Type B pancreatic cell (in vitro differentiated cells): ENCODE measurements at regions not wholly inside any gene's neighbourhood (a gene's known extent, or its start where the extent isn't known, plus 50 kb on each side); places are given as distances from the start of the nearest gene placed in this dataset.

Experiments used
- DNase-seq: peaks from one replicate; pipeline ENCODE4 v3.0.0; 2021; ENCODE audit warnings: mixed read lengths; ENCODE audit not compliant: unreplicated experiment; ENCODE audit errors: extremely low spot score
- H3K27ac Mint-ChIP-seq: 2 replicates; pipeline ENCODE4 v1.8.0; 2021; ENCODE audit warnings: mild to moderate bottlenecking, mixed read lengths
- H3K27me3 Mint-ChIP-seq: 2 replicates; pipeline ENCODE4 v1.8.0; 2021; ENCODE audit warnings: mixed read lengths
- H3K36me3 Mint-ChIP-seq: 2 replicates; pipeline ENCODE4 v1.8.0; 2021; ENCODE audit warnings: mixed read lengths
- H3K4me1 Mint-ChIP-seq: one replicate; pipeline ENCODE4 v1.8.0; 2021; ENCODE audit warnings: mixed read lengths; ENCODE audit not compliant: unreplicated experiment
- H3K4me3 Mint-ChIP-seq: 2 replicates; pipeline ENCODE4 v1.8.0; 2021; ENCODE audit warnings: mild to moderate bottlenecking, mixed read lengths
- H3K9me3 Mint-ChIP-seq: 2 replicates; pipeline ENCODE4 v1.8.0; 2021; ENCODE audit warnings: mixed read lengths
- TF ChIP-seq, protein P1 (sequence below): fragments of 200-600 bp; sonication (generic); conservative IDR thresholded peaks from 2 replicates; pipeline ENCODE4 v1.5.0; 2021; ENCODE audit warnings: antibody characterized with exemption, mild to moderate bottlenecking

DNA sequence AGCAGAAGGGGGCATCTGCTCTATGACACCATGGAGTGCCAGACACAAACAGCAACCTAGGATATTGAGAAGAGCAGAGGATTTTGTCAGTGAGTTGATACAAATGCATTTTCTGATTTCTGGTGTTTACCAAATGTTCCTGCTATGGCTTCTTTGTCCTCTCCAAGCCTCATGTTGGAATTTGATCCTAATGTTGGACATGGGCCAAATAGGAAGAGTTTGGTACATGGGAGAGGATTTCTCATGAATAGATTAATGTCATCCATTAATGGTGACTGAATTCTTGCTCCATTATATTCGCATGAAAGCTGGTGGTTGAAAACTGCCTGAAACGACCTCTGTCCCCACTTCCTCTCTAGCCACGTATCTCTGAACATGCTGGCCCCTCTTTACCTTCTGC lies 1002.2 kb upstream of the FLRT2 start:
- Mint-ChIP-seq H3K27me3 (peaks cover 7% of the 10 kb centered on the region), H3K4me1 (peaks cover 5% of the 10 kb centered on the region), H3K9me3 (peaks cover 6% of the 10 kb centered on the region)

DNA sequence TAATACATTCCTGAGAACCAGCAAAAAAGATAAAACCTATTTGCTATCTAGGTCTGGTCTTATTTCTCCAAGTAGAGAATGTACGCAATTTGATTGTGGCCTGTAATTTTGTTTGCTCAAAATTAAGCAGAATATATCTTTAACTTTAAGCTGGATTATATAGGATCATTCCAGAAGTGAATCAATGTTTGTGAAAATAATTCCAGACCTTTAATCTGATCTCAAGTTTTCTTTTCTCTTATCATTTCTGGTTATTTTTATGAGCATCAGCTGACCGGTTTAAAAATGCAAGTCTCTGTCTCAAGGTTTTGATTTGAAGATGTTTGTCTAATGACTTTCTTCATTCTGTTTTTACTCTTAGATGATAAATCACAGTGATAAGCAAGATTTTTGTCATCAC lies 997.9 kb upstream of the FLRT2 start:
- H3K36me3 Mint-ChIP-seq: no peaks in the 10 kb centered on the region
- H3K27ac Mint-ChIP-seq: no peak overlapping the region
- peaks cover 16% of the 10 kb centered on the region for H3K4me1 Mint-ChIP-seq
- no peak for DNase-seq
- TF ChIP-seq, protein P1, sequence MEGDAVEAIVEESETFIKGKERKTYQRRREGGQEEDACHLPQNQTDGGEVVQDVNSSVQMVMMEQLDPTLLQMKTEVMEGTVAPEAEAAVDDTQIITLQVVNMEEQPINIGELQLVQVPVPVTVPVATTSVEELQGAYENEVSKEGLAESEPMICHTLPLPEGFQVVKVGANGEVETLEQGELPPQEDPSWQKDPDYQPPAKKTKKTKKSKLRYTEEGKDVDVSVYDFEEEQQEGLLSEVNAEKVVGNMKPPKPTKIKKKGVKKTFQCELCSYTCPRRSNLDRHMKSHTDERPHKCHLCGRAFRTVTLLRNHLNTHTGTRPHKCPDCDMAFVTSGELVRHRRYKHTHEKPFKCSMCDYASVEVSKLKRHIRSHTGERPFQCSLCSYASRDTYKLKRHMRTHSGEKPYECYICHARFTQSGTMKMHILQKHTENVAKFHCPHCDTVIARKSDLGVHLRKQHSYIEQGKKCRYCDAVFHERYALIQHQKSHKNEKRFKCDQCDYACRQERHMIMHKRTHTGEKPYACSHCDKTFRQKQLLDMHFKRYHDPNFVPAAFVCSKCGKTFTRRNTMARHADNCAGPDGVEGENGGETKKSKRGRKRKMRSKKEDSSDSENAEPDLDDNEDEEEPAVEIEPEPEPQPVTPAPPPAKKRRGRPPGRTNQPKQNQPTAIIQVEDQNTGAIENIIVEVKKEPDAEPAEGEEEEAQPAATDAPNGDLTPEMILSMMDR: no peak
- no peaks in the 10 kb centered on the region for H3K27me3 Mint-ChIP-seq
- H3K9me3 Mint-ChIP-seq: no peaks in the 10 kb centered on the region
- no peak overlapping the region for H3K4me3 Mint-ChIP-seq

More for the DNA sequence above, 1002.2 kb upstream of the FLRT2 start:
- Mint-ChIP-seq H3K36me3 (no peaks in the 10 kb centered on the region), H3K27ac (no peak overlapping the region), H3K4me3 (no peak overlapping the region)
- DNase-seq: no peak
- TF ChIP-seq, protein P1: no peak

DNA sequence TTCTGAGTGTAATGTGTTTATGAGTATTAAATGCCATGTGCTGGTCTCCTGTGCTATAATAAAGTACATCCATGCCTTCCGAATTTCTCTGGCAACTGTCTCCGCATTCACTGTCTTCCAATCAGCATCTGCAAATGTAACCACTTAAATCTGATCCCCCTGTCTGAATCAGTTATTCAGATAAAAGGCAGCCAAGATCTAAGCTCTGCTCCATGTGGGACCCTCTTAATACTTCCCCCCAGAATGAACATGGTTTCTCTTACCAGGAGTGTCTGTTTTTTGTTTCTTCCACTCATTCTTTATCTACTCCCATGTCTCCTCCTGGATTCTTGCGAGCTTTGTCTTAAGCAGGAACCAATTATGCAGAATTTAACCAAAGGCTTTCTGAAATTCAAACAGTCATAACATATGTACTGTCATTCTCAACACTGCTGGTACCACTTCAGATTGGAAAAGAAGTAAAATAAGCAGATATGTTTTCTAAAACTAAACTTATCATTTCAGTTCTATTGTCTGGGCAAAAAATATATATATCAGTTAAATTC lies 996.7 kb upstream of the FLRT2 start:
- Mint-ChIP-seq H3K4me1 (peaks cover 16% of the 10 kb centered on the region), H3K27ac (no peak overlapping the region), H3K36me3 (no peaks in the 10 kb centered on the region), H3K9me3 (no peaks in the 10 kb centered on the region), H3K27me3 (no peaks in the 10 kb centered on the region), H3K4me3 (no peak overlapping the region)
- no peak for DNase-seq
- TF ChIP-seq, protein P1: no peak

DNA sequence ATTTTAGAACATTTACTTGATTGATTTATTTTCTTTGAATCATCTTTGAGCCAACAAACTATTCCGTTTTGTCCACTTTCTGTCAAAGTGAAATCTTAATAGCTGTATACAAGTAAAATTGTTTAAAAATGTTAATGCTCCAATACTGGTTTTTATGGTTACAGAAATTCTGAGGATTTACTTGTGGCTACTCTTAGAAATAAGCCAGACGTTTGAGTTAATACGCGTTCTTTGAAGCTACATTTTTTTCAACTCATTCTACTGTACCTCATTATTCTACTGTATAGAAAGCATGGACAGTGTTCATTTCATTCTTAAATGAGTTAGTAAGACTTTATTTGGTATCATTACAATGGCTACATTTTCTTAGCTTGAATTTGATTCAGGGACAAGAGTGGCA lies 996.2 kb upstream of the FLRT2 start:
- Mint-ChIP-seq H3K27ac (no peak overlapping the region), H3K27me3 (no peaks in the 10 kb centered on the region), H3K4me3 (no peak overlapping the region), H3K9me3 (no peaks in the 10 kb centered on the region), H3K36me3 (no peaks in the 10 kb centered on the region), H3K4me1 (peaks cover 16% of the 10 kb centered on the region)
- TF ChIP-seq, protein P1: no peak
- DNase-seq: no peak

DNA sequence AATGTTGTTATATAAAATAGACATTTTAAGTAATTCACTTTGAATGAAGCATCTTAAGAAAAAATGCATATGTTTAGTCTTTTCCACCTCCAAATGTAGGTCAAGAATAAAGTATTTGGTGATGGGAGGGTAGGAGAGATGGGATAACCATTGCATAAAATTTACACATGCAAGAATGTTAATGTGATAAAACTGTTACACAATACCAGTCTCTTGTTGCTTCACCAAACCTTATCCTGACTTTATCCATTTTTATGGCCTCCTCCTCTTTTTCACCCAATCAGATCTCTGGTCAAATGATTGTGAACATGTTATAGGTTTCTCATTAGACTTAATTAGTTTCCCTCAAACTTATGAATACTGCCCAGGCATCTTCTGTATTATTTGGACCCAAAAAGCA lies 994.5 kb upstream of the FLRT2 start:
- H3K4me1 Mint-ChIP-seq: peaks cover 17% of the 10 kb centered on the region
- H3K27me3 Mint-ChIP-seq: no peaks in the 10 kb centered on the region
- no peak for DNase-seq
- no peak overlapping the region for H3K27ac Mint-ChIP-seq
- H3K4me3 Mint-ChIP-seq: no peak overlapping the region
- H3K36me3 Mint-ChIP-seq: no peaks in the 10 kb centered on the region
- TF ChIP-seq, protein P1: no peak
- H3K9me3 Mint-ChIP-seq: no peaks in the 10 kb centered on the region

DNA sequence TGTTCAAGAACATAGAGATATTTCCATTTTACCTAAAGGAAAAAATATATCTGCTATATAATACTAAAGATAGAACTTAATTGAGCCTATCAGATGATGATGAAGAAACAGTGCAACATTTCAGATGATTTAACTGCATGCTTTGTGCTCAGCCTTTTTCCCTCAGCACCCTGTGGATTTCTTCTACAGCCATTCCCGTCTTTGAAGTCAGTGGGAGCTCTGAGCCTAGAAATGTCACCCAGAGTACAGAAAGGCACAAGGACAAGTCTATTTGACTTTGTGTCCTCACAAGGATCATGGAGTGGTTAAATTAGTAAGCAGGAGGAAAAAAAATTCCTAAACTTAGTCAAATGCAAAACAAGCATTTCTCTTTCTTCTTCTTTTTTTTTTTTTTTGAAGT lies 994.0 kb upstream of the FLRT2 start:
- no peaks in the 10 kb centered on the region for H3K27me3 Mint-ChIP-seq
- H3K27ac Mint-ChIP-seq: no peak overlapping the region
- no peaks in the 10 kb centered on the region for H3K9me3 Mint-ChIP-seq
- TF ChIP-seq, protein P1: no peak
- no peak for DNase-seq
- H3K4me3 Mint-ChIP-seq: no peak overlapping the region
- peaks cover 22% of the 10 kb centered on the region for H3K4me1 Mint-ChIP-seq
- no peaks in the 10 kb centered on the region for H3K36me3 Mint-ChIP-seq
